Vagina (tissue), 2 donors: ENCODE measurements at regions not wholly inside any gene's neighbourhood (a gene's known extent, or its start where the extent isn't known, plus 50 kb on each side); places are given as distances from the start of the nearest gene placed in this dataset.

Experiments used
- POLR2A ChIP-seq, 2 donors: fragments of 450-650 bp; IDR thresholded peaks; one replicate each; pipeline ENCODE4 v1.6.1; 2017; ENCODE audit warnings: antibody characterized with exemption in 2 of 2, mild to moderate bottlenecking in 2 of 2, moderate library complexity in 2 of 2
- POLR2AphosphoS5 ChIP-seq, 2 donors: sonication (generic); formaldehyde crosslinking; IDR thresholded peaks; one replicate each; pipeline ENCODE4 v1.9.0; 2017; ENCODE audit warnings: antibody characterized with exemption in 2 of 2, mild to moderate bottlenecking in 2 of 2, low read depth in 1 of 2; ENCODE audit not compliant: insufficient read depth in 1 of 2
- TF ChIP-seq, protein P1 (sequence below), 3 experiments: fragments of 450-650 bp in 2 of 3; fragments of 200-600 bp in 1 of 3; sonication (generic) in 1 of 3; IDR thresholded peaks; one replicate each; pipeline ENCODE4 v1.5.1; 2017 to 2019; ENCODE audit warnings: antibody characterized with exemption in 3 of 3, mild to moderate bottlenecking in 2 of 3, moderate library complexity in 2 of 3

DNA sequence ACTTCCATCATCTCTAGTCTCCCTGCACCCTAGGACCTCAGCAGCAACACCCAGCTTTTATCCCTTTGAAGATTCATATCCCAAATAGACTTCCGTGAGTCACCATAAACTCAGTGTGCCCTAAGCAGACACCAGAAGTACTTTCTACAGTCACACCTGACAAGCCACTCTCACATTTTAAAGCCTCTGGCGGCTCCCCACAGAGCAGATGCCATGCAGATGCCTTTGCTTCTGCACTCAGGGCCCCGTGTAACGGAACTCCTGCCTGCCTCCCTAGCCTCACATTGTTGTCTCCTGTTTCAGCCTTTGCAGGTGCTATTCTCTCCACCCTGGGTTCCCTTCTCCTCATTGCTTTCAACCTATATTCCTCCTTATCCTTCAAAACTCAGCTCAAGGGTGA is 155.5 kb upstream of the SLC24A5 start:
- no peak for TF ChIP-seq POLR2AphosphoS5 (IDR thresholded peaks at IDR 0.05; ENCODE audit: insufficient read depth in 1 of 2, low read depth in 1 of 2)
- TF ChIP-seq, protein P1, sequence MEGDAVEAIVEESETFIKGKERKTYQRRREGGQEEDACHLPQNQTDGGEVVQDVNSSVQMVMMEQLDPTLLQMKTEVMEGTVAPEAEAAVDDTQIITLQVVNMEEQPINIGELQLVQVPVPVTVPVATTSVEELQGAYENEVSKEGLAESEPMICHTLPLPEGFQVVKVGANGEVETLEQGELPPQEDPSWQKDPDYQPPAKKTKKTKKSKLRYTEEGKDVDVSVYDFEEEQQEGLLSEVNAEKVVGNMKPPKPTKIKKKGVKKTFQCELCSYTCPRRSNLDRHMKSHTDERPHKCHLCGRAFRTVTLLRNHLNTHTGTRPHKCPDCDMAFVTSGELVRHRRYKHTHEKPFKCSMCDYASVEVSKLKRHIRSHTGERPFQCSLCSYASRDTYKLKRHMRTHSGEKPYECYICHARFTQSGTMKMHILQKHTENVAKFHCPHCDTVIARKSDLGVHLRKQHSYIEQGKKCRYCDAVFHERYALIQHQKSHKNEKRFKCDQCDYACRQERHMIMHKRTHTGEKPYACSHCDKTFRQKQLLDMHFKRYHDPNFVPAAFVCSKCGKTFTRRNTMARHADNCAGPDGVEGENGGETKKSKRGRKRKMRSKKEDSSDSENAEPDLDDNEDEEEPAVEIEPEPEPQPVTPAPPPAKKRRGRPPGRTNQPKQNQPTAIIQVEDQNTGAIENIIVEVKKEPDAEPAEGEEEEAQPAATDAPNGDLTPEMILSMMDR (IDR thresholded peaks at IDR 0.05): no peak
- TF ChIP-seq POLR2A (IDR thresholded peaks at IDR 0.05): no peak
